MCF 10A (cell line): ENCODE measurements at regions not wholly inside any gene's neighbourhood (a gene's known extent, or its start where the extent isn't known, plus 50 kb on each side); places are given as distances from the start of the nearest gene placed in this dataset.

ENCODE experiments used
- BruUV-seq: library from RNA; stranded (reverse); fragments of 400-500 nt; replicated peaks from 2 replicates; lab custom pipeline; 2021; lab: Mats Ljungman, UMichigan
- CTCF ChIA-PET: fragments of 300-600 bp; sonication (Branson Sonifier 250); formaldehyde crosslinking; extraction: SDS; loops from one replicate; lab custom pipeline; 2021; ENCODE audit warnings: antibody characterized with exemption, inconsistent platforms; lab: Yijun Ruan, JAX
- POLR2A ChIA-PET: fragments of 300-600, 350-650 bp; sonication (Branson Sonifier 250); formaldehyde crosslinking; extraction: SDS; loops from one replicate; lab custom pipeline; 2020; ENCODE audit warnings: antibody characterized with exemption, inconsistent platforms; lab: Yijun Ruan, JAX
- DNase-seq: peaks from one replicate; pipeline ENCODE4 v3.0.0-alpha.2; 2018; ENCODE audit not compliant: unreplicated experiment
- H3K27ac Mint-ChIP-seq: one replicate; pipeline ENCODE4 v1.8.0; 2022; ENCODE audit warnings: mild to moderate bottlenecking, low read depth, mixed read lengths; ENCODE audit not compliant: unreplicated experiment
- H3K27me3 Mint-ChIP-seq: one replicate; pipeline ENCODE4 v1.8.0; 2022; ENCODE audit warnings: mixed read lengths; ENCODE audit not compliant: insufficient read depth, unreplicated experiment
- H3K36me3 Mint-ChIP-seq: one replicate; pipeline ENCODE4 v1.8.0; 2022; ENCODE audit warnings: mild to moderate bottlenecking, moderate library complexity, mixed read lengths; ENCODE audit not compliant: insufficient read depth, unreplicated experiment
- H3K4me1 Mint-ChIP-seq: one replicate; pipeline ENCODE4 v1.8.0; 2022; ENCODE audit warnings: mixed read lengths; ENCODE audit not compliant: insufficient read depth, unreplicated experiment
- H3K4me3 Mint-ChIP-seq: one replicate; pipeline ENCODE4 v1.8.0; 2022; ENCODE audit warnings: mild to moderate bottlenecking, moderate library complexity, mixed read lengths; ENCODE audit not compliant: unreplicated experiment
- H3K9me3 Mint-ChIP-seq: one replicate; pipeline ENCODE4 v1.8.0; 2022; ENCODE audit warnings: mixed read lengths; ENCODE audit not compliant: unreplicated experiment
- intact Hi-C: fragments of 100-400 bp; cut with micrococcal nuclease; formaldehyde crosslinking; loops from 2 replicates; pipeline ENCODE4 v1.14.1; 2022
- TF ChIP-seq, protein P1 (sequence below): fragments of 200-600 bp; IDR thresholded peaks from one replicate; pipeline ENCODE4 v1.8.0; 2022; ENCODE audit warnings: antibody characterized with exemption, mild to moderate bottlenecking; ENCODE audit not compliant: unreplicated experiment

DNA sequence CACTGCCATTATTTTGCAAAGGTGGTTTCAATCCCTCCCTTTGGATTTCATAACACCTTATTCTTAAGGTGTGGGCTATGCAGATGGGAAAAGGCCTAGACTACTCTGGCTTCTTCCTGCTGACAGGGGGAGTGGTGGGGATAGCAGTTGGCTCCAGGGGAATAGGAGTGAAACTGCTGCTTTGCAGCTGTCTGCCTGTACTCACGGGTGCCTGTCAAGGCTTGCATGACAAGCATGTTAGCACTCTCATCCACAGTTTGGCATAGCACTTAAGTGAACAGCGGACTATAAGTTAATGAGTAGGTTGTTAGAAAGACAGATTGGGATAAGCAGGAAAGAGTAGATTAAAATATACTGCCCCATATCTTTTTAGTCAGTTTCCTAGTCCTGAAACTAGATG, 287.5 kb upstream of the DAB1 start:
- Mint-ChIP-seq H3K27ac (no peak overlapping the region), H3K4me3 (no peak overlapping the region), H3K4me1 (no peaks in the 10 kb centered on the region), H3K27me3 (peaks cover 12% of the 10 kb centered on the region), H3K36me3 (no peaks in the 10 kb centered on the region), H3K9me3 (peaks cover 7% of the 10 kb centered on the region)
- intact Hi-C loops, result no loop called here
- ChIA-PET POLR2A (no interaction called here), CTCF (interaction anchor here (0.8 kb wide), 1 partner anchor 10 kb away, joined by 3 read pairs; no protein-coding TSS in a partner anchor)
- TF ChIP-seq, protein P1, sequence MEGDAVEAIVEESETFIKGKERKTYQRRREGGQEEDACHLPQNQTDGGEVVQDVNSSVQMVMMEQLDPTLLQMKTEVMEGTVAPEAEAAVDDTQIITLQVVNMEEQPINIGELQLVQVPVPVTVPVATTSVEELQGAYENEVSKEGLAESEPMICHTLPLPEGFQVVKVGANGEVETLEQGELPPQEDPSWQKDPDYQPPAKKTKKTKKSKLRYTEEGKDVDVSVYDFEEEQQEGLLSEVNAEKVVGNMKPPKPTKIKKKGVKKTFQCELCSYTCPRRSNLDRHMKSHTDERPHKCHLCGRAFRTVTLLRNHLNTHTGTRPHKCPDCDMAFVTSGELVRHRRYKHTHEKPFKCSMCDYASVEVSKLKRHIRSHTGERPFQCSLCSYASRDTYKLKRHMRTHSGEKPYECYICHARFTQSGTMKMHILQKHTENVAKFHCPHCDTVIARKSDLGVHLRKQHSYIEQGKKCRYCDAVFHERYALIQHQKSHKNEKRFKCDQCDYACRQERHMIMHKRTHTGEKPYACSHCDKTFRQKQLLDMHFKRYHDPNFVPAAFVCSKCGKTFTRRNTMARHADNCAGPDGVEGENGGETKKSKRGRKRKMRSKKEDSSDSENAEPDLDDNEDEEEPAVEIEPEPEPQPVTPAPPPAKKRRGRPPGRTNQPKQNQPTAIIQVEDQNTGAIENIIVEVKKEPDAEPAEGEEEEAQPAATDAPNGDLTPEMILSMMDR, result no peak
- DNase-seq, result no peak
- no TSS peak for BruUV-seq

DNA sequence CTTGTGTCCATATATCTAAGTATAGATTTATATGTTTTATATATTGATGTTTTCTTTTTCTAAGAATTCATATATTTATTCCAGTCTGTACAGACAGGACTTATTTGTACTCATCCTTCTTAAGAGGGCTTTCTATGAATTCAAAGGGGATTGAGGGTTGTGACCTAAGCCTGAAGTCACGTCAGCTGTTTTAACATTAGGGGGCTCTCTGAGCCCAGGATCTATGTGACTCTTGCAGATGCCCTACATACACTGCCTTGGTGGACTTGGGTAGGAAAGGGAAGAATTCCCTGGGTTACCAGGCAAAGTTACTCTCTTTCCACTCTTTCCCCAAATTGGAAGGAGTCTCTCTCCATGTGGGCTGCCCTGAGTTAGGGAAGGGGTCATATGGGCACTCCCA, 283.8 kb upstream of the DAB1 start:
- H3K4me3 Mint-ChIP-seq, result no peak overlapping the region
- no peaks in the 10 kb centered on the region for H3K36me3 Mint-ChIP-seq
- intact Hi-C loops, result no loop called here
- no peak for DNase-seq
- H3K9me3 Mint-ChIP-seq, result no peaks in the 10 kb centered on the region
- H3K27me3 Mint-ChIP-seq, result peaks cover 20% of the 10 kb centered on the region
- TF ChIP-seq, protein P1, result no peak
- H3K4me1 Mint-ChIP-seq, result no peaks in the 10 kb centered on the region
- CTCF ChIA-PET, result interaction anchor here (0.7 kb wide), 1 partner anchor 399 kb away, joined by 4 read pairs; no protein-coding TSS in a partner anchor
- no TSS peak for BruUV-seq
- no peak overlapping the region for H3K27ac Mint-ChIP-seq
- POLR2A ChIA-PET, result no interaction called here

DNA sequence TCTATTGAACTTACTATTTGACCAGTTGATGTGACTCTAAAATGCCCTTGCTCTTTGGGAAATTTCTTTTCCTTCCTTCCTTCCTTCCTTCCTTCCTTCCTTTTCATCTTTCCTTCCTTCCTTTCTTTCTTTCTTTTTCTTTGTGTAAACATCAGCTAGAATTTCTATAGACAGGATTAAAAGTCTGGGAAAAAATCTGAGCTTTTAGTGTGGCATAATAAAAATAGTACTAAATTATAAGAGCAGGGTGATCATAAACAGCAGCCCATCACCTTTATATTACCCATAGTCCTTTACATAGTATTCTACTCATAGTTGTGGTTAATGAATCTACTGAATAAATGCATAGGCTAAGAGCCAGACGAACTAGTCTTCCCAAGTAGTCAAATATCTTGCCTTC, 281.0 kb upstream of the DAB1 start:
- TF ChIP-seq, protein P1, result no peak
- no peak for DNase-seq
- no TSS peak for BruUV-seq
- POLR2A ChIA-PET, result interaction anchor here (0.7 kb wide), 1 partner anchor 35 kb away, joined by 3 read pairs; no protein-coding TSS in a partner anchor
- Mint-ChIP-seq H3K36me3 (no peaks in the 10 kb centered on the region), H3K4me1 (no peaks in the 10 kb centered on the region), H3K27ac (no peak overlapping the region), H3K9me3 (peaks cover 7% of the 10 kb centered on the region), H3K27me3 (peaks cover 20% of the 10 kb centered on the region), H3K4me3 (no peak overlapping the region)
- CTCF ChIA-PET, result no interaction called here
- intact Hi-C loops, result no loop called here

DNA sequence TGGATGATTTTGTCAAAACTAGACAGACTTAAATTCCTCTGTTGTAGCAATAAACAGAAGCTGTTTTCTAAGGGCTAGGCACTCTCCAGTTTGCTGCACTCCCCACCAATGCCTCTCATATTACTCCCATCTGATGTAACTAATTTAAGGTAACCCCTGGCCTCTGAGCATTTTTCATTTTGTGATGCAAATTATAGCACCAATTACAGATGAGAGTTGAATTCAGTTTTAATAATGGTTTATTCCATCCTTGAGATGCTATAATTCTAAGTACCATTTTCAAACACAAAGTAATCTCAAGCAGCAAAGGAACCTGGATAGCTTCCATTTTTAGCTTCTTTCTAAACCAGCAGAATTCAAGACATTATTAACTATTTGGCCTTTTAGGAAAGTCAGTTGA, 280.4 kb upstream of the DAB1 start:
- Mint-ChIP-seq H3K9me3 (peaks cover 7% of the 10 kb centered on the region), H3K4me3 (no peak overlapping the region), H3K27ac (no peak overlapping the region), H3K36me3 (no peaks in the 10 kb centered on the region), H3K27me3 (peaks cover 20% of the 10 kb centered on the region), H3K4me1 (no peaks in the 10 kb centered on the region)
- TF ChIP-seq, protein P1, result no peak
- ChIA-PET POLR2A (no interaction called here), CTCF (no interaction called here)
- DNase-seq, result no peak
- no TSS peak for BruUV-seq
- intact Hi-C loops, result no loop called here
